ENCODE measurements at regions not wholly inside any gene's neighbourhood (a gene's known extent, or its start where the extent isn't known, plus 50 kb on each side); places are given as distances from the start of the nearest gene placed in this dataset.
"Not testable (repeated sequence)": the region's sequence is repeated elsewhere in the genome, so short reads cannot be mapped to it uniquely, and the experiment has no call there.

DNA sequence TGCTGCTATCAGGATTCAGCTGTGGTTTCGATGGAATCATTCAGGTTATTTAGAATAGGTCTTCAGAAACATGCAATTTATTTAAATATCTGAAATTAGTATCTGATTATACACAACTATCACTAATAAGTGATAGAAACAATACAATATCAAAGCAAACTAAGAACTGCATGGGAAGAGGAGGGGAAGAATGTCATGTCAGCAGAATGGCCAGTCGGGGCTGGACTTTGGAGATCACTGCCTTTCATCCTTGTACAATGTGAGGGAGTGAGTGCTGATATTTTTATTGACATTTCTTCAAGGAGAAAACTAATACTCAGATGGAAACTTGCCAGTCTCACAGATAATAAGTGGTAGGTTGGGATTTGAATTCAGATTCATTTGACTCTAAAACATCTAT lies 224.0 kb upstream of the LINC00305 start:
- no peak for DNase-seq (ENCODE audit: low spot score in 2 of 2)
- Mint-ChIP-seq H3K36me3 (ENCODE audit: insufficient read depth) (no peaks in the 10 kb centered on the region), H3K4me1 (no peaks in the 10 kb centered on the region), H3K9me3 (peaks cover 5% of the 10 kb centered on the region), H3K27me3 (no peaks in the 10 kb centered on the region), H3K27ac (ENCODE audit: low read depth) (no peak overlapping the region), H3K4me3 (no peak overlapping the region)
- ATAC-seq (replicated peaks; ENCODE audit: extremely low read depth, poor library complexity, severe bottlenecking): no peak

DNA sequence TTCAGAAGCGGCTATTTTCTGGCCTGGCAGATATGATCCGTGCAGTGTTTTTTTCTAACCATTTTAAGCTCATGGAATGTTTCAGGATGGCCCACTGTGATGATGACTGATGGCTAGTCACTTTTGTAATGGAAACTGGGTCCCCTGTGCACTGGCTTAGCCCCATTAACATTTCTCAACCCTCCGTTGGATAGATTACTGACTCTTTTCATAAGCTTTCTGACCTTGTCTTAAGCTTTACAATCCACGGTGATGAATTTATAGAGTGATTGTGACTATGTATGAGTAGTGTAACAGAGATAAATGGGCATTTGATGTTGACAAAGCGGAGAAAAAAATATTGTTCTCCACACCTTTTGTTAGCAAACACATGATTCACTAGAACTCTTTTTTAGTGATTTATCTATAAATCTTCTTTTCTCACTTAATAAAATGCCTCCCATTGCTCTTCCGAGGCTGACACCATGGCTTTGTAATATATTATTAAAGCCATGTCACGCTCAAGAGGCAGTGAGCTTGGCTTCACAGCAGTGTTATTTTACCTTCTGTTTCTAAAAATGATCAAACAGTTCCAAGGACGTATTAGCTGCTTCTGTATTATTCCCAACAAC lies 221.0 kb upstream of the LINC00305 start:
- ATAC-seq (replicated peaks; ENCODE audit: extremely low read depth, poor library complexity, severe bottlenecking); DNase-seq (ENCODE audit: low spot score in 2 of 2); H3K9me3 Mint-ChIP-seq; H3K27me3 Mint-ChIP-seq; H3K27ac Mint-ChIP-seq (ENCODE audit: low read depth); H3K36me3 Mint-ChIP-seq (ENCODE audit: insufficient read depth); H3K4me1 Mint-ChIP-seq; H3K4me3 Mint-ChIP-seq: not testable (repeated sequence)

DNA sequence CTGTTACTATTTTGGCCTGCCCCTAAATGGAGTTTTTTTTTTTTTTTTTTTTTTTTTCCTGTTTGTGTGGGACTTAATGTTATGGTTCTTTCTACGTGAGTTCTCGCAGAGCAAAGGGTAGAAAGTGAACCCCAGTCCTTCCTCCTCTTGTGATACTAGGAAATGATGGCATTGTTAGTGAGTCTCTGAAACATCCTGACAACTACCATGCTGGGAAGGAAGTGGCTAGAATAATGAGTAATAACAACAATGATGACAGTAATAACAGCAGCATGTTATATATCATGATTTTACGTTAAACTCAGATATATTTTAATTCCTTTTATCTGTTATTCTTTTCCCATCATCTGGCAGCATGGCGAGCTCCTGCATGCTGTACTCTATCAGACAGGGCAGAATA lies 216.2 kb upstream of the LINC00305 start:
- Mint-ChIP-seq H3K27ac (ENCODE audit: low read depth) (no peak overlapping the region), H3K36me3 (ENCODE audit: insufficient read depth) (no peaks in the 10 kb centered on the region), H3K27me3 (no peaks in the 10 kb centered on the region), H3K4me3 (no peak overlapping the region), H3K9me3 (peaks cover 19% of the 10 kb centered on the region), H3K4me1 (no peaks in the 10 kb centered on the region)
- no peak for DNase-seq (ENCODE audit: low spot score in 2 of 2)
- ATAC-seq (replicated peaks; ENCODE audit: extremely low read depth, poor library complexity, severe bottlenecking): no peak

GRCh38 chr18:64337673-64338072 lies 188.8 kb upstream of the LINC00305 start:
- Mint-ChIP-seq H3K27ac (ENCODE audit: low read depth) (no peak overlapping the region), H3K4me1 (no peaks in the 10 kb centered on the region), H3K27me3 (no peaks in the 10 kb centered on the region), H3K36me3 (ENCODE audit: insufficient read depth) (no peaks in the 10 kb centered on the region), H3K4me3 (no peak overlapping the region), H3K9me3 (peaks cover 6% of the 10 kb centered on the region)
- ATAC-seq (replicated peaks; ENCODE audit: extremely low read depth, poor library complexity, severe bottlenecking) (no peak), DNase-seq (ENCODE audit: low spot score in 2 of 2) (no peak)

DNA sequence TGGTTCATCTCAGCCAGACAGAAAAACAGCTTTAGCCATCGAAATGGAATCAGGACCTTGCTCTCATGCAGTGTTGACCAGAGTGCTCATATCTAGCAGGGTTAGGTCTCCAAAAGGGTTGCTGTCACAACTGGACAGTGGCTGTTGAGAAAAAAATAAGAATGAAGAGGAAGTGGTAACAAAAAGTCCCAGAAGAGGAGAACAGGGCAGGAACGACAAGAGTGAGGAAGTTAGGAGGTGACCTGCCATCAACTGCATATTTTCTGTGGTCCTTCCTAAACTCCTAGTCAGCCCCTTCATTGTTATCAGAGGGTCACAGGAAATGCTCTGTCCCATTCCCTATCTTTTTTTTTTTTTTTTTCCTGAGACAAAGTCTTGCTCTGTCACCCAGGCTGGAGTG lies 188.1 kb upstream of the LINC00305 start:
- no peak overlapping the region for H3K4me3 Mint-ChIP-seq
- no peak for ATAC-seq (replicated peaks; ENCODE audit: extremely low read depth, poor library complexity, severe bottlenecking)
- no peak for DNase-seq (ENCODE audit: low spot score in 2 of 2)
- no peak overlapping the region for H3K27ac Mint-ChIP-seq (ENCODE audit: low read depth)
- no peaks in the 10 kb centered on the region for H3K36me3 Mint-ChIP-seq (ENCODE audit: insufficient read depth)
- peaks cover 6% of the 10 kb centered on the region for H3K9me3 Mint-ChIP-seq
- no peaks in the 10 kb centered on the region for H3K27me3 Mint-ChIP-seq
- H3K4me1 Mint-ChIP-seq: no peaks in the 10 kb centered on the region

GRCh38 chr18:64334748-64335147 lies 185.9 kb upstream of the LINC00305 start:
- H3K9me3 Mint-ChIP-seq: peaks cover 4% of the 10 kb centered on the region
- H3K27me3 Mint-ChIP-seq: no peaks in the 10 kb centered on the region
- H3K36me3 Mint-ChIP-seq (ENCODE audit: insufficient read depth): no peaks in the 10 kb centered on the region
- DNase-seq (ENCODE audit: low spot score in 2 of 2) (no peak), ATAC-seq (replicated peaks; ENCODE audit: extremely low read depth, poor library complexity, severe bottlenecking) (no peak)
- H3K4me3 Mint-ChIP-seq: no peak overlapping the region
- H3K4me1 Mint-ChIP-seq: no peaks in the 10 kb centered on the region
- no peak overlapping the region for H3K27ac Mint-ChIP-seq (ENCODE audit: low read depth)

GRCh38 chr18:64333584-64333983 lies 184.7 kb upstream of the LINC00305 start:
- Mint-ChIP-seq H3K36me3 (ENCODE audit: insufficient read depth) (no peaks in the 10 kb centered on the region), H3K4me1 (no peaks in the 10 kb centered on the region), H3K9me3 (peaks cover 5% of the 10 kb centered on the region), H3K27ac (ENCODE audit: low read depth) (no peak overlapping the region), H3K27me3 (no peaks in the 10 kb centered on the region), H3K4me3 (no peak overlapping the region)
- ATAC-seq (replicated peaks; ENCODE audit: extremely low read depth, poor library complexity, severe bottlenecking): no peak
- DNase-seq (ENCODE audit: low spot score in 2 of 2): no peak

DNA sequence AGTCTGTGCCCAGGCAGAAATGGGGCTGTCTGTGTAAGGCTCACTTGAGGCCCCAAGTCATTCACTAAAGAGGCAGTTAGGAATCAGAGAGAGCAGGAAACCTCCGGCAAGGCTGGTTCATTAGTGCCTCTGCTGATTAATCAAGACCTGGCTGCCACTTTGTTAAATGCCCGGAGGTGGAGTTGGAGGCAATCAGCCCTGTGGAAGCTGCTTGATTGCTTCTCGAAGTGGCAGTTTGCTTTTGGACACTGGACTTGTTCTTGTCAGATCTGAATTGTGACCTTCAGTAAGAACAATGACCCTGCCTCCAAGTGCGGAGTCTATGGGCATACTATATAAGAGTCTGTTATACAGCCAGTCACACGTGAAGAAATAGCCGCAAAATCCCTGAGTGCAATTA lies 183.9 kb upstream of the LINC00305 start:
- no peaks in the 10 kb centered on the region for H3K36me3 Mint-ChIP-seq (ENCODE audit: insufficient read depth)

GRCh38 chr18:64331419-64331818 lies 182.5 kb upstream of the LINC00305 start:
- no peaks in the 10 kb centered on the region for H3K27me3 Mint-ChIP-seq
- DNase-seq (ENCODE audit: low spot score in 2 of 2): no peak
- ATAC-seq (replicated peaks; ENCODE audit: extremely low read depth, poor library complexity, severe bottlenecking): no peak
- no peaks in the 10 kb centered on the region for H3K4me1 Mint-ChIP-seq
- no peaks in the 10 kb centered on the region for H3K36me3 Mint-ChIP-seq (ENCODE audit: insufficient read depth)
- no peak overlapping the region for H3K27ac Mint-ChIP-seq (ENCODE audit: low read depth)
- peaks cover 15% of the 10 kb centered on the region for H3K9me3 Mint-ChIP-seq
- no peak overlapping the region for H3K4me3 Mint-ChIP-seq

More for the DNA sequence above, 183.9 kb upstream of the LINC00305 start:
- H3K9me3 Mint-ChIP-seq: peaks cover 5% of the 10 kb centered on the region
- H3K27me3 Mint-ChIP-seq: no peaks in the 10 kb centered on the region
- no peak overlapping the region for H3K4me3 Mint-ChIP-seq
- H3K4me1 Mint-ChIP-seq: no peaks in the 10 kb centered on the region
- no peak for DNase-seq (ENCODE audit: low spot score in 2 of 2)
- ATAC-seq (replicated peaks; ENCODE audit: extremely low read depth, poor library complexity, severe bottlenecking): no peak
- H3K27ac Mint-ChIP-seq (ENCODE audit: low read depth): no peak overlapping the region

GRCh38 chr18:64330931-64331330 lies 182.0 kb upstream of the LINC00305 start:
- ATAC-seq (replicated peaks; ENCODE audit: extremely low read depth, poor library complexity, severe bottlenecking) (no peak), DNase-seq (ENCODE audit: low spot score in 2 of 2) (no peak)
- Mint-ChIP-seq H3K27me3 (no peaks in the 10 kb centered on the region), H3K9me3 (peaks cover 16% of the 10 kb centered on the region), H3K36me3 (ENCODE audit: insufficient read depth) (no peaks in the 10 kb centered on the region), H3K27ac (ENCODE audit: low read depth) (no peak overlapping the region), H3K4me3 (no peak overlapping the region), H3K4me1 (no peaks in the 10 kb centered on the region)

DNA sequence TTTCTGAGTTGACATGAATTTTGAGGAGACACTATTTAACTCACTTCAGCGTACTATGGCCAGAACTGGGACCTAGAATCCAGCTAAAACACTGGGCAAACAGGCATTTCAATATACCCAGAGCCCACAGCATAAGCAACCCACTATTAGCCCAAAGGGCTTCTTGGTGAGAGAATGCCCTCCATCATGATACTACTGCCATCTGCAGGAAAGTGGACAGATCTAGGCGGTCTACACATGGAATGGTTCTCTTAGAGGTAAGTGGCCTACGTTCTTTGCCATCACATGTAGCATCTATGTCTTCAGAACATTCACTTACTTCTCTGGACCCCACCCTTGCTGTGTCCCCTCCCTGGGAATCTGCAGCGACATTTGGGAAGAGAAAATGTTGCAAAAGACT lies 181.3 kb upstream of the LINC00305 start:
- Mint-ChIP-seq H3K4me1 (no peaks in the 10 kb centered on the region), H3K27ac (ENCODE audit: low read depth) (no peak overlapping the region), H3K27me3 (no peaks in the 10 kb centered on the region), H3K4me3 (no peak overlapping the region), H3K9me3 (peaks cover 21% of the 10 kb centered on the region), H3K36me3 (ENCODE audit: insufficient read depth) (no peaks in the 10 kb centered on the region)
- no peak for DNase-seq (ENCODE audit: low spot score in 2 of 2)
- no peak for ATAC-seq (replicated peaks; ENCODE audit: extremely low read depth, poor library complexity, severe bottlenecking)

DNA sequence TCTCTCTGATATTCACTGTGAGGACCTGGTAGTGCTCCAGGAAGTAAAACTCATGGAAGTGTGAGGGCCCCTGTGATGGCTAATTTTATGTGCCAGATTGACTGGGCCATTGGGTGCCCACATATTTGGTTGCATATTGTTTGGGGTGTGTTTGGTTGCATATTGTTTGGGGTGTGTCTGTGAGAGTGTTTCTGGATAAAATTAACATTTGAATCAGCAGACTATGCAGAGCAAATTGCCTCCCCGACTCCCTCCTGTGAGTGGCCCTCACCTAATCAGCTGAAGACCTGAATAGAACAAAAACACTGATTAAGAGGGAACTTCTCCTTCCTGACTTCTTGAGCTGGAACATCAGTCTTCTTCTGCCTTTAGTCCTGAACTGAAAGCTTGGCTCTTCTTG lies 173.3 kb upstream of the LINC00305 start:
- Mint-ChIP-seq H3K36me3 (ENCODE audit: insufficient read depth) (peaks cover 2% of the 10 kb centered on the region), H3K27ac (ENCODE audit: low read depth) (no peak overlapping the region), H3K4me1 (no peaks in the 10 kb centered on the region), H3K27me3 (no peaks in the 10 kb centered on the region), H3K9me3 (peaks cover 30% of the 10 kb centered on the region), H3K4me3 (no peak overlapping the region)
- DNase-seq (ENCODE audit: low spot score in 2 of 2) (no peak), ATAC-seq (replicated peaks; ENCODE audit: extremely low read depth, poor library complexity, severe bottlenecking) (no peak)

DNA sequence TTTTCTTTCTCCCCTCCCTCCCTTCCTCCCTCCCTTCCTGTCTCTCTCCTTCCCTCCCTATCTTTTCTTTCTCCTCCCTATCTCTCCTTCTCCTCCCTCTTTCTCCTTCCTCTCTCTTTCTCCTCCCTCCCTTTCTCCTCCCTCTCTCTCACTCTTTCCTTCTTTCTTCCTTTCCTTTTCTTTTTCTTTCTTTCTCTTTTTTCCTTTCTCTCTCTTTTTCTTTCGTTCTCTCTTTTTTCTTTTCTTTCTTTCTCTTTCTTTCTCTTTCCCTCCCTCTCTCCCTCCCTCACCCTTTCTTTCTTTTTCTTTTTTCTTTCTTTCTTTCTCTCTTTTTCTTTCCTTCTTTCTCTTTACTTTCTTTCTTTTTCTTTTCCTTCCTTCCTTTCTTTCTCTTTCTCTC lies 169.7 kb upstream of the LINC00305 start:
- no peak overlapping the region for H3K27ac Mint-ChIP-seq (ENCODE audit: low read depth)
- ATAC-seq (replicated peaks; ENCODE audit: extremely low read depth, poor library complexity, severe bottlenecking) (no peak), DNase-seq (ENCODE audit: low spot score in 2 of 2) (no peak)
- peaks cover 2% of the 10 kb centered on the region for H3K36me3 Mint-ChIP-seq (ENCODE audit: insufficient read depth)
- H3K4me3 Mint-ChIP-seq: no peak overlapping the region
- H3K9me3 Mint-ChIP-seq: peaks cover 27% of the 10 kb centered on the region
- H3K4me1 Mint-ChIP-seq: no peaks in the 10 kb centered on the region
- H3K27me3 Mint-ChIP-seq: no peaks in the 10 kb centered on the region

DNA sequence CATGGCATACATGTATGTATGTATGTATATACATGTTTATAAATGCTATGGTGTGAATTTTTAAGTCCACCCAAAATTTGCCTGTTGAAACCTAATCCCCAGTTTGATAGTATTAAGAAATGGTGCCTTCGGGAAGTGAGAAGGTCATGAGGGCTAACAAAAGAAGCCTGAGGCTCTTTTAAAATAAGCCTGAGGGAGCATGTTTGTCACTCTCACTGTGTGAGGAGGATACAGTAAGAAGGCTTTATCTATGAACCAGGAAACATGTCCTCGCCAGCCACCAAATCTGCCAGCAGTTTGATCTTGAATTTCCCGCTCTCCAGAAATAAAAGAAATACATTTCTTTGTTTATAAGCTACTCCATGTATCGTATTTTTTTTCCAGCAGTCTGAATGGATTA lies 163.0 kb upstream of the LINC00305 start:
- no peak overlapping the region for H3K27ac Mint-ChIP-seq (ENCODE audit: low read depth)
- ATAC-seq (replicated peaks; ENCODE audit: extremely low read depth, poor library complexity, severe bottlenecking): no peak
- H3K9me3 Mint-ChIP-seq: peaks cover 13% of the 10 kb centered on the region

More for the DNA sequence above, 163.0 kb upstream of the LINC00305 start:
- H3K27me3 Mint-ChIP-seq: no peaks in the 10 kb centered on the region
- H3K4me3 Mint-ChIP-seq: no peak overlapping the region
- H3K4me1 Mint-ChIP-seq: no peaks in the 10 kb centered on the region
- no peaks in the 10 kb centered on the region for H3K36me3 Mint-ChIP-seq (ENCODE audit: insufficient read depth)
- DNase-seq (ENCODE audit: low spot score in 2 of 2): no peak
